CD4-positive, CD25-positive, alpha-beta regulatory T cell (primary cell): ENCODE measurements at regions not wholly inside any gene's neighbourhood (a gene's known extent, or its start where the extent isn't known, plus 50 kb on each side); places are given as distances from the start of the nearest gene placed in this dataset.
"Not testable (repeated sequence)": the region's sequence is repeated elsewhere in the genome, so short reads cannot be mapped to it uniquely, and the experiment has no call there.

Source experiments
- ATAC-seq, 2 donors: fragments of 150-1000 bp; cut with Tn5 transposase; one replicate each; pipeline ENCODE4 v1.10.0; 2021; ENCODE audit warnings: low read depth in 2 of 2, moderate number of reproducible peaks in 2 of 2, moderate library complexity in 1 of 2
- DNase-seq, 3 donors: peaks; one replicate each; pipeline versions ENCODE4 v3.0.0 to v3.0.0-alpha.2; 2012 to 2022; ENCODE audit warnings: mixed read lengths in 1 of 3
- H3K27ac ChIP-seq: one replicate; pipeline ENCODE4 v1.7.0; 2013; ENCODE audit warnings: mild to moderate bottlenecking, low read length; ENCODE audit not compliant: insufficient read depth, poor library complexity, severe bottlenecking
- H3K27me3 ChIP-seq: one replicate; pipeline ENCODE4 v1.7.0; 2013; ENCODE audit warnings: low read length; ENCODE audit not compliant: control insufficient read depth, insufficient read depth
- H3K36me3 ChIP-seq: one replicate; pipeline ENCODE4 v1.7.0; 2013; ENCODE audit warnings: mild to moderate bottlenecking, low read length, moderate library complexity; ENCODE audit not compliant: control insufficient read depth, insufficient read depth
- H3K4me1 ChIP-seq: 2 replicates; pipeline ENCODE4 v1.7.0; 2013; ENCODE audit warnings: mild to moderate bottlenecking, low read length; ENCODE audit not compliant: insufficient read depth, control insufficient read depth, poor library complexity, severe bottlenecking
- H3K4me3 ChIP-seq: one replicate; pipeline ENCODE4 v1.7.0; 2013; ENCODE audit warnings: low read depth, mild to moderate bottlenecking, low read length, moderate library complexity
- H3K9me3 ChIP-seq, 2 experiments: 1 replicate in 1 of 2; 2 replicates in 1 of 2; pipeline ENCODE4 v1.7.0; 2013; ENCODE audit warnings: low read length in 2 of 2, mild to moderate bottlenecking in 1 of 2, moderate library complexity in 1 of 2; ENCODE audit not compliant: control insufficient read depth in 2 of 2
- H3K27ac Mint-ChIP-seq, 3 donors: one replicate each; pipeline ENCODE4 v1.8.0; 2020 to 2022; ENCODE audit warnings: mild to moderate bottlenecking in 3 of 3, mixed read lengths in 3 of 3, moderate library complexity in 2 of 3
- H3K27me3 Mint-ChIP-seq: one replicate; pipeline ENCODE4 v1.8.0; 2022; ENCODE audit warnings: mild to moderate bottlenecking, mixed read lengths
- H3K36me3 Mint-ChIP-seq: one replicate; pipeline ENCODE4 v1.8.0; 2020; ENCODE audit warnings: mixed read lengths
- H3K4me1 Mint-ChIP-seq, 4 donors: one replicate each; pipeline ENCODE4 v1.8.0; 2020 to 2022; ENCODE audit warnings: mixed read lengths in 4 of 4, mild to moderate bottlenecking in 1 of 4
- H3K4me3 Mint-ChIP-seq, 4 donors: one replicate each; pipeline ENCODE4 v1.8.0; 2020 to 2022; ENCODE audit warnings: mild to moderate bottlenecking in 4 of 4, mixed read lengths in 4 of 4, moderate library complexity in 3 of 4
- H3K9me3 Mint-ChIP-seq, 7 donors: one replicate each; pipeline ENCODE4 v1.8.0; 2020 to 2022; ENCODE audit warnings: mixed read lengths in 7 of 7, mild to moderate bottlenecking in 3 of 7, moderate library complexity in 2 of 7

DNA sequence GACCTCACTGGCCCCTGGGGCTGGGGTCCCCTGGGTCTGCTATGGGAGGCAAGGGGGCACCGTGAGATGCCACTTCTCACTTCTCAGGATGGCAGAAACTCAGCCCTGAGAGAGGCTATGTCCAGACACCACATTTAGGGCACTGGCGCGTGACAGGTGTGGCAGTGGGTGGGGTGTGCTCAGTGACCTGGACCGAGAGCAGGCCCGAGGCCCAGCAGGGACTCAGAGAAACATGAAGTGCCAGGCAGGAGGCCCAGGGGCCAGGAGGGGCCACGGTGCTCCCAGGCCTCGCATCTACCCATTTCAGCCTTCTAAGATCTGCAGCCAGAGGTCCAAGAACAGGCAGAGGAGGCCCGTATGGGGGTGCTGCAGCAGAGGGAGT lies 214.9 kb upstream of the SGCG start:
- H3K36me3 Mint-ChIP-seq, H3K4me1 ChIP-seq, ATAC-seq, H3K9me3 ChIP-seq, H3K27ac ChIP-seq, H3K4me1 Mint-ChIP-seq, H3K36me3 ChIP-seq, DNase-seq, H3K4me3 ChIP-seq, H3K27ac Mint-ChIP-seq, H3K9me3 Mint-ChIP-seq, H3K27me3 ChIP-seq, H3K4me3 Mint-ChIP-seq: not testable (repeated sequence)
- H3K27me3 Mint-ChIP-seq = peaks cover 11% of the 10 kb centered on the region

DNA sequence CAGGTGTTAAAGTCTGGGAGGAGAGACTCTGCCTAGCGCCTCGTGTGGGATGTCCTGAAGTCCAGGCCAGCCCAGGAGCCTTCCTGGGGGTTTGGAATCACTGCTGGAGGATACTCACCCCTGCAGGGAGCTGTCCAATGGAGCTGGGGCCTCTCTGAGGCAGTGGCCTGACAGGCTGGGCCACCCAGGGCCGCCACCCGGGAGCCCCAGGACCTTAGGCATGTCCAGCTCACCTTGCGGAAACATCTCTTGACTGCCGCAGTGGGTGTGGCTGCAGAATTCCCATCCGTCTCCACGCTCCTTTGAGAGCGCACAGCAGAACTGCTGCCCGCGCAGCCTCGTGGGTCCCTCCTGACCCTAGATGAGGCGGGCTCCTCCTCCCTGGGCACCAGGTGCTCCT lies 214.0 kb upstream of the SGCG start:
- H3K36me3 ChIP-seq, H3K9me3 ChIP-seq, H3K4me3 ChIP-seq, H3K36me3 Mint-ChIP-seq, H3K4me3 Mint-ChIP-seq, H3K4me1 ChIP-seq, H3K27me3 ChIP-seq, H3K27ac Mint-ChIP-seq, DNase-seq, H3K9me3 Mint-ChIP-seq, H3K4me1 Mint-ChIP-seq, H3K27ac ChIP-seq, ATAC-seq: not testable (repeated sequence)
- H3K27me3 Mint-ChIP-seq = peaks cover 11% of the 10 kb centered on the region

GRCh38 chr13:22967669-22968068 lies 213.1 kb upstream of the SGCG start:
- Histone ChIP-seq H3K4me3 (no peak overlapping the region), H3K9me3 (no peaks in the 10 kb centered on the region), H3K4me1 (no peaks in the 10 kb centered on the region), H3K27me3 (no peaks in the 10 kb centered on the region), H3K36me3 (no peaks in the 10 kb centered on the region), H3K27ac (no peak overlapping the region)
- ATAC-seq = no peak
- Mint-ChIP-seq H3K9me3 (peaks cover 0 to 3% (median 0%) of the 10 kb centered on the region in 7 donors), H3K4me1 (no peaks in the 10 kb centered on the region), H3K36me3 (no peaks in the 10 kb centered on the region), H3K27ac (no peak overlapping the region), H3K4me3 (no peak overlapping the region), H3K27me3 (peaks cover 9% of the 10 kb centered on the region)
- DNase-seq = no peak

GRCh38 chr13:22979952-22980351 lies 200.8 kb upstream of the SGCG start:
- no peak for DNase-seq
- no peak overlapping the region for H3K27ac ChIP-seq
- Mint-ChIP-seq H3K36me3 (no peaks in the 10 kb centered on the region), H3K9me3 (peaks cover 0 to 11% (median 6%) of the 10 kb centered on the region in 7 donors), H3K27me3 (no peaks in the 10 kb centered on the region), H3K4me1 (no peaks in the 10 kb centered on the region), H3K4me3 (no peak overlapping the region), H3K27ac (no peak overlapping the region)
- no peaks in the 10 kb centered on the region for H3K27me3 ChIP-seq
- no peak for ATAC-seq
- no peaks in the 10 kb centered on the region for H3K4me1 ChIP-seq
- H3K9me3 ChIP-seq = peaks cover 0 to 3% of the 10 kb centered on the region in 2 experiments
- no peaks in the 10 kb centered on the region for H3K36me3 ChIP-seq
- H3K4me3 ChIP-seq = no peak overlapping the region

- H3K27ac Mint-ChIP-seq = no peak overlapping the region
- no peaks in the 10 kb centered on the region for H3K27me3 Mint-ChIP-seq
- no peaks in the 10 kb centered on the region for H3K36me3 Mint-ChIP-seq
- H3K36me3 ChIP-seq = no peaks in the 10 kb centered on the region
- H3K27ac ChIP-seq = no peak overlapping the region
- H3K4me1 ChIP-seq = no peaks in the 10 kb centered on the region
- no peak overlapping the region for H3K4me3 ChIP-seq
- H3K4me1 Mint-ChIP-seq = no peaks in the 10 kb centered on the region
- ATAC-seq = no peak
- DNase-seq = no peak
- H3K9me3 Mint-ChIP-seq = peaks cover 0 to 17% (median 7%) of the 10 kb centered on the region in 7 donors
- H3K9me3 ChIP-seq = peaks cover 0 to 3% of the 10 kb centered on the region in 2 experiments
- no peaks in the 10 kb centered on the region for H3K27me3 ChIP-seq
- H3K4me3 Mint-ChIP-seq = no peak overlapping the region
Observed at GRCh38 chr13:22980936-22981335, 199.8 kb upstream of the SGCG start.

GRCh38 chr13:22993148-22993547 lies 187.6 kb upstream of the SGCG start:
- H3K4me3 ChIP-seq = no peak overlapping the region
- peaks cover 4% of the 10 kb centered on the region for H3K27me3 Mint-ChIP-seq
- DNase-seq = no peak
- no peak for ATAC-seq
- H3K9me3 ChIP-seq = no peaks in the 10 kb centered on the region
- no peaks in the 10 kb centered on the region for H3K36me3 Mint-ChIP-seq
- H3K27ac Mint-ChIP-seq = no peak overlapping the region
- H3K27ac ChIP-seq = no peak overlapping the region
- no peak overlapping the region for H3K4me3 Mint-ChIP-seq
- H3K4me1 ChIP-seq = no peaks in the 10 kb centered on the region
- H3K36me3 ChIP-seq = no peaks in the 10 kb centered on the region
- H3K27me3 ChIP-seq = no peaks in the 10 kb centered on the region
- no peaks in the 10 kb centered on the region for H3K4me1 Mint-ChIP-seq
- peaks cover 0 to 2% (median 0%) of the 10 kb centered on the region in 7 donors for H3K9me3 Mint-ChIP-seq

DNA sequence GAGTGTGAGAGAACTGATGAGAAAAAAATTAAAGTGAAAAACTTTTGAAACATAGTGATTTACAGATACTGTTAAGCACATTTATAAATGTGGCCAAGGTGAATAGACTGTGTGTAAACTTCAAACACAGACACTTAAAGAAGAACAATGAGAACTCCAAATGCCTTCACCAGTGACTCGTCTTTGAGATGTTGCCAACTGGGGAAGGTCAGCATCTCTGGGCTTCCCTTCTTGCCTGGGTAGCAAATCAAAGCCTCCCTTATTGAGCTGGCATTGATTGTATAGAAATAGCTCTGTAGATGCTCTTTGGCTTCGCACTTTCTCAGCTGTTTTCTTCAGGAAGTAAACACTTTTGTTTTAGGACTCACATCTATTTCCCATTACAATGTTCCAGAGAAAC lies 177.3 kb upstream of the SGCG start:
- H3K27ac Mint-ChIP-seq = no peak overlapping the region
- no peaks in the 10 kb centered on the region for H3K4me1 Mint-ChIP-seq
- no peak overlapping the region for H3K4me3 Mint-ChIP-seq
- Histone ChIP-seq H3K4me3 (no peak overlapping the region), H3K27me3 (no peaks in the 10 kb centered on the region), H3K27ac (no peak overlapping the region), H3K4me1 (no peaks in the 10 kb centered on the region), H3K36me3 (no peaks in the 10 kb centered on the region), H3K9me3 (peaks cover 0 to 6% of the 10 kb centered on the region in 2 experiments)
- peaks cover 4% of the 10 kb centered on the region for H3K27me3 Mint-ChIP-seq
- H3K36me3 Mint-ChIP-seq = no peaks in the 10 kb centered on the region
- H3K9me3 Mint-ChIP-seq = peaks cover 0 to 24% (median 5%) of the 10 kb centered on the region in 7 donors
- no peak for ATAC-seq
- no peak for DNase-seq

- Histone ChIP-seq H3K27ac (no peak overlapping the region), H3K4me3 (no peak overlapping the region), H3K36me3 (no peaks in the 10 kb centered on the region), H3K4me1 (no peaks in the 10 kb centered on the region), H3K9me3 (peaks cover 0 to 4% of the 10 kb centered on the region in 2 experiments), H3K27me3 (no peaks in the 10 kb centered on the region)
- Mint-ChIP-seq H3K27ac (peak overlapping the region in 1 of 3 donors; percentile 32), H3K9me3 (peaks cover 0 to 10% (median 2%) of the 10 kb centered on the region in 7 donors), H3K4me1 (no peaks in the 10 kb centered on the region), H3K36me3 (no peaks in the 10 kb centered on the region), H3K4me3 (no peak overlapping the region), H3K27me3 (no peaks in the 10 kb centered on the region)
- no peak for ATAC-seq
- no peak for DNase-seq
Observed at GRCh38 chr13:23007426-23007825, 173.4 kb upstream of the SGCG start.
